Spinal cord (tissue), 9 donors: ENCODE measurements at regions not wholly inside any gene's neighbourhood (a gene's known extent, or its start where the extent isn't known, plus 50 kb on each side); places are given as distances from the start of the nearest gene placed in this dataset.

ENCODE experiments used
- DNase-seq, 6 donors: peaks; one replicate each; pipeline versions ENCODE4 v3.0.0 to v3.0.0-alpha.2; 2013 to 2015; ENCODE audit warnings: low spot score in 6 of 6, low read depth in 4 of 6
- H3K27ac ChIP-seq: one replicate; pipeline ENCODE4 v1.5.1; 2013; ENCODE audit warnings: low read depth, low read length, control low read depth
- H3K27me3 ChIP-seq: one replicate; pipeline ENCODE4 v1.6.1; 2013; ENCODE audit warnings: low read length; ENCODE audit not compliant: control insufficient read depth, insufficient read depth
- H3K36me3 ChIP-seq: one replicate; pipeline ENCODE4 v1.6.1; 2013; ENCODE audit warnings: low read length; ENCODE audit not compliant: control insufficient read depth, insufficient read depth
- H3K4me1 ChIP-seq: one replicate; pipeline ENCODE4 v1.6.1; 2013; ENCODE audit warnings: low read length; ENCODE audit not compliant: control insufficient read depth, insufficient read depth
- H3K4me3 ChIP-seq: one replicate; pipeline ENCODE4 v1.5.1; 2013; ENCODE audit warnings: low read depth, low read length, control low read depth
- H3K9me3 ChIP-seq: one replicate; pipeline ENCODE4 v1.6.1; 2013; ENCODE audit warnings: low read length; ENCODE audit not compliant: control insufficient read depth, insufficient read depth
- WGBS: methylation state at CpG from one replicate; pipeline ENCODE4 v1.1.5; 2013; ENCODE audit warnings: missing lambda C conversion rate; ENCODE audit not compliant: insufficient coverage; 5-methylcytosine and 5-hydroxymethylcytosine counted together
- donor health status: healthy.

DNA sequence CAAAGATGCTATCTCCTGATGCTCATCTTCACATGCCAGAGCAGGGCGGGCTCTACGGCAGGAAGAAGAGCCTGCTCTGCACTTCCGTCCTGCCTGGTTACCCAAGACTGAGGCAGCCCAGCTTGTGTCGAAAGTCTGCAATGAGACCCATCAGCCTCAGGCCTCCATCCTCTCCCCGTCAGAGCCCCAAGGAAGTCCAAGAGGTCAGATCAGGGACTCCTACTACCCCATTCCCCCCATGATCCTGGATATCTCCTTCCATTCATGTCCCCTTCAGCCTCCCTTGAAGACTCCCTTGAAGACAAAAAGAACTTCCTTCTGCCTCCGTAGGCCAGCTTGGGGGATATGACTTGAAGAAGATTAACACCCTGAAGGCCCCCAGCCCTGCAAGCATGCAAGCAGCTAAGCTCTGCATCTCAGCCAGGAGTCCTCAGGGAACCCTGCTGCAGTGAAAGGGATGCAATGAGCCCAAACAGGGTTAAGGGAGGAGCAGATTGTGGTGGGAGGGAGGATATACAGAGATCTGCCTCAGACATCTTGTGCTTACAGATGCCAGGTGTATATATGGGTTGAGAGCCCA, 85.6 kb downstream of the TRIM29 start:
- H3K9me3 ChIP-seq: peaks cover 4% of the 10 kb centered on the region
- peaks cover 9% of the 10 kb centered on the region for H3K4me1 ChIP-seq
- H3K27ac ChIP-seq: no peak overlapping the region
- peaks cover under 1% of the 10 kb centered on the region for H3K27me3 ChIP-seq
- H3K36me3 ChIP-seq: no peaks in the 10 kb centered on the region
- no peak for DNase-seq
- no peak overlapping the region for H3K4me3 ChIP-seq
- WGBS: 88% methylated on average over 6 of the region's 6 CpGs

DNA sequence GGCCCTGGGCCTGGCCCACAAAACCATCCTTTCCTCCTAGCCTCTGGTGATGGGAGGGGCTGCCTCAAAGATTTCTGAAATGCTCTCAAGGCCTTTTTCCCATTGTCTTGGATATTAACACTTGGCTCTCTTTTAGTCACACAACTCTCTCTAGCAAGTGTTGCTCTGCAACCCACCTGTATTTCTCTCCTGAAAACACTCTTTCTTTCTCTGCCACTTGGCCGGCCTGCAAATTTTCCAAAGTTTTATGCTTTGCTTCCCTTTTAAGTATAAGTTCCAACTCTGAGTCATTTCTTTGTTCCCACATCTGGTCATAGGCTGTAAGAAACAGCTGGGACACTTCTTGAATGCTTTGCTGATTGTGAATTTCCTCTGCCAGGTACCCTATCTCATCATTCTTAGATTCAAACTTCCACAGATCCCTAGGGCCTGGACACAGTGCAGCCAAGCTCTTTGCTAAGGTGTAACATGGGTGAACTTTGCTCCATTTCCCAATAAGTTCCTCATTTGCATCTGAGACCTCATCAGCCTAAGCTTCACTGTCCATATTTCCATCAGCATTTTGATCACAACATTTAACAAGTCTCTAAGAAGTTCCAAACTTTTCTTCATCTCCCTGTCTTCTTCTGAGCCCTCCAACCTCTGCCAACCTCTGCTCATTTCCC, 93.8 kb downstream of the TRIM29 start:
- H3K27me3 ChIP-seq: no peaks in the 10 kb centered on the region

DNA sequence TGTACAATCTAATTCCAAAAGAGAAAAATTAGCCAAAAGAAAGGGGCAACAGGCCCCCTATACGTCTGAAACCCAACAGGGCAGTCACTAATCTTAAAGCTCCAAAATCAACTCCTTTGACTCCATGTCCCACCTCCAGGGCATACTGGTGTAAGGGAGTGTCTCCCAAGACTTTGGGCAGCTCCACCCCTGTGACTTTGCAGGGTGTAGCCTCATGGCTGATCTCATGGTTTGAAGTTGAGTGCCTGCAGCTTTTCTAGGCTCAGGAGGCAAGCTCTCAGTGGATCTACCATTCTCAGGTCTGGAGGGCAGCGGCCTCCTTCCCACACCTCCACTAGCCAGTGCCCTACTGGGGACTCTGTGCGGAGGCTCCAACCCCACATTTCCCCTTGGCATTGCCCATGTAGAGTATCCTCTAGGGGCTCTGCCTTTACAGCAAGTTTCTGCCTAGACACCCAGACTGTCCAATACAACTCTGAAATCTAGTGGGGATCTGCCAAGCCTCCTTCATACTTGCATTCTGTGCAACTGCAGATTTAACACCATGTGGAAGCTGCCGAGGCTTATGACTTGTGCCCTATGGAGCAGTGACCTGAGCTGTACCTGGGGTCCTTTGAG, 94.5 kb downstream of the TRIM29 start:
- DNase-seq: no peak

More for the DNA sequence above, 93.8 kb downstream of the TRIM29 start:
- no peaks in the 10 kb centered on the region for H3K36me3 ChIP-seq
- no peak overlapping the region for H3K27ac ChIP-seq
- no peaks in the 10 kb centered on the region for H3K4me1 ChIP-seq
- peaks cover 5% of the 10 kb centered on the region for H3K9me3 ChIP-seq
- 100% methylated on average over 1 of the region's 1 CpG for WGBS
- no peak for DNase-seq
- no peak overlapping the region for H3K4me3 ChIP-seq

DNA sequence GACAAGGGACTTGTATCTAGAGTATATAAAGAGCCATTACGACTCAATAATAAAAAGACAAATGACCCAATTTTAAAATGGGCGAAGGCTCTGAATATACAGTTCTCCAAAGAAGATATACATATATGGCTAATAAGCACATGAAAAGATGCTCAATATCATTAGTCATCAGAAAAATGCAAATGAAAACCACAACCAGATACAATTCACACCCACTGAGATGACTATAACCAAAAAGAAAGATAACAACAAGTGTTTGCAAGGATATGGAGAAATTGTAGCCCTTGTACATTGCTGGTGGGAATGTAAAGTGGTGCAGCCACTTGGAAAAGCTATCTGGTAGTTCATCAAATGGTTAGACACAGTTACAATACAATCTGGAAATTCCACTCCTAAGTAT, 96.3 kb downstream of the TRIM29 start:
- Histone ChIP-seq H3K9me3 (no peaks in the 10 kb centered on the region), H3K36me3 (no peaks in the 10 kb centered on the region), H3K4me3 (no peak overlapping the region), H3K27me3 (no peaks in the 10 kb centered on the region), H3K4me1 (no peaks in the 10 kb centered on the region), H3K27ac (no peak overlapping the region)
- WGBS: no CpG with 5 or more reads among the region's 2 CpGs
- DNase-seq: no peak

More for the DNA sequence above, 94.5 kb downstream of the TRIM29 start:
- Histone ChIP-seq H3K36me3 (no peaks in the 10 kb centered on the region), H3K9me3 (peaks cover 5% of the 10 kb centered on the region), H3K4me3 (no peak overlapping the region), H3K27me3 (no peaks in the 10 kb centered on the region), H3K27ac (no peak overlapping the region), H3K4me1 (no peaks in the 10 kb centered on the region)
- WGBS: 100% methylated on average over 2 of the region's 4 CpGs

DNA sequence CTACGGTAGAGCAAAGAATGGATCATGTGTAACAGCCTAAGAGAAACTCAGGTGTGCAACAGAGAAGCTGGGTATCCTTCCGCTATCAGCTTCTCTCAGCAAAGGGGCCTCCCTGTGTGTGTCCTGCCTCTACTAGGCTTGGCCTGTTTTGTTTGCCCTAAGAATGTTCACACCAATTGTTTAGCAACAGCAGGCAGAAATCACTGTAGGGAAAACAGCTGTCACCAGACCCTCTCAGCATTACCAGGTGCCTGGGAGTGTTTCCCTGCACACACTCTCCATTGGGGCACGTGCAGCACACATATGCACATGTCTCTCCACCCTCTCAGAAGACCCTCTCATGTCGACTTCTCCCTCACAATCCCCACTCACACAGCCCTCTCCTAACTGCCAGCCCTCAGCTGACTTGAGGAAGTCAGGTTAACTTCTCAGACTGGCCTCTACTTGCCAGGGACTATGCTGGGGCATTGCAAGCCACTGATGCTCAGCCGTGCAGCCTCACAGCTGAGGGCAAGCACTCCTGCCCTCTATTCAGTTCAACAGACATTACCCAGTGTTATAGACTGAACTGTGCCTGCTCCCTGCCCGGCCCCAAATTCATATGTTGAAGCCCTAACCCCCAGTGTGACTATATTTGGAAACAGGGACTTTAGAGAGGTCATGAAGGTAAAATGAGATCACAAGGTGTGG, 97.6 kb downstream of the TRIM29 start:
- Histone ChIP-seq H3K4me3 (no peak overlapping the region), H3K36me3 (no peaks in the 10 kb centered on the region), H3K27me3 (no peaks in the 10 kb centered on the region), H3K27ac (no peak overlapping the region), H3K4me1 (peaks cover 5% of the 10 kb centered on the region), H3K9me3 (peaks cover 4% of the 10 kb centered on the region)
- DNase-seq: no peak
- 64% methylated on average over 5 of the region's 6 CpGs for WGBS

DNA sequence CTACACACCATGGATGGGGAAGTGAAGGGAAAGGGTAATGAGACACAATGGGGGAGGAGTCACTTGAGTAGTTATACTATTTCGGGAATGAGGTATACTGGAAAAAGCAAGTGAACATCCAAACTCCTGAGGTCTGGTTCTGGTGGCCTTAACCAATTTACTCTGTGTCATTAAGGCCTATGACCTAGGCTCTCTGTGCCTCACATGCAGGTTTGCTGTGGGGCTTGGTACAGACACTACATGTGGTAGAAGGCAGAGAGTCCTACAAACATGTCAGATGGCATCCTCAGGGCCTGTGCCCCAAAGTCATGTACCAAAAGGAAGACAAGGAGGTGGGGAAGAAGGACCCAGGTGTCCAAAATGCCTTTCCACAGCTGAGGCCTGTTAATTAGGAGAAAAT, 98.9 kb downstream of the TRIM29 start:
- DNase-seq: no peak
- Histone ChIP-seq H3K9me3 (peaks cover 4% of the 10 kb centered on the region), H3K4me1 (peaks cover 16% of the 10 kb centered on the region), H3K36me3 (no peaks in the 10 kb centered on the region), H3K27me3 (no peaks in the 10 kb centered on the region), H3K4me3 (no peak overlapping the region), H3K27ac (no peak overlapping the region)
- no CpG with 5 or more reads among the region's 1 CpG for WGBS

DNA sequence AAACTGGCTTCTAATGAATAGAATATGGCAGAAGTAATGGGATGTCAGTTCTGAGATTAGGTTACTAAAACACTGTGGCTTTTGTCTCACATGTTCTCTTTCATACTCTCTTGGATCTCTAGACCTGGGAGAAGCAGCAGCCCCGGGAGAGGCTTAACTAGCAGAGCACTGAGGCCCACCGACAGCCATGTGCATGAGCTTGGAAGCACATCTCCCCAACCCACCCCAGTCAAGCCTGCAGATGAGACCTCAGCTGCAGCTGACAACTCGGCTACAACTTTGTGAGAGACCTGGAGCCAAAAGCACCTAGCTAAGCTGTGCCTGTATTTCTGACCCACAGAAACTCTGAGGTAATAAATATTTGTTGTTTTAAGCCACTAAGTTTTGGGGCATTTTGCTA, 100.8 kb downstream of the TRIM29 start:
- no peak overlapping the region for H3K27ac ChIP-seq
- WGBS: 87% methylated on average over 2 of the region's 3 CpGs
- no peak for DNase-seq

DNA sequence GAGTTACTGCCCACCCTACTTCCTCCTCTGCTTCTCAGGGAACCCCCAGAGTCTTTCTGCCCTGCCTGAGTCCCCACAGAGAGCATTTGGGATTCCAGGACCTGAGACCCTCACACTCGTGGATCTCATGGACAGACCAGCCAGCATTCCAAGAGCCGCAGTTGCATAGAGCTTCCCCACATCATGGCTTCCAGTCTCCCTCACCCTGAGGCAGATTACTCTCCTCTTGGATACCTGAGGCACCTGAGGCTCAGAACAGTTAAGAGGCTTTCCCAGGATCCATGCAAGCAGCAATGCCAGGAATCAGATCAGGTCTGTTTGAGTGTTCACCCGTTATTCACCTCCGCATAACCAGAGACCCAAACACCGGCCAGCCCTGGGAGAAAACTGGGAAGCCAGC, 102.2 kb downstream of the TRIM29 start:
- WGBS: 97% methylated on average over 2 of the region's 5 CpGs

More for the DNA sequence above, 100.8 kb downstream of the TRIM29 start:
- H3K27me3 ChIP-seq: no peaks in the 10 kb centered on the region
- peaks cover 16% of the 10 kb centered on the region for H3K4me1 ChIP-seq
- no peaks in the 10 kb centered on the region for H3K36me3 ChIP-seq
- H3K9me3 ChIP-seq: peaks cover 4% of the 10 kb centered on the region
- H3K4me3 ChIP-seq: no peak overlapping the region

DNA sequence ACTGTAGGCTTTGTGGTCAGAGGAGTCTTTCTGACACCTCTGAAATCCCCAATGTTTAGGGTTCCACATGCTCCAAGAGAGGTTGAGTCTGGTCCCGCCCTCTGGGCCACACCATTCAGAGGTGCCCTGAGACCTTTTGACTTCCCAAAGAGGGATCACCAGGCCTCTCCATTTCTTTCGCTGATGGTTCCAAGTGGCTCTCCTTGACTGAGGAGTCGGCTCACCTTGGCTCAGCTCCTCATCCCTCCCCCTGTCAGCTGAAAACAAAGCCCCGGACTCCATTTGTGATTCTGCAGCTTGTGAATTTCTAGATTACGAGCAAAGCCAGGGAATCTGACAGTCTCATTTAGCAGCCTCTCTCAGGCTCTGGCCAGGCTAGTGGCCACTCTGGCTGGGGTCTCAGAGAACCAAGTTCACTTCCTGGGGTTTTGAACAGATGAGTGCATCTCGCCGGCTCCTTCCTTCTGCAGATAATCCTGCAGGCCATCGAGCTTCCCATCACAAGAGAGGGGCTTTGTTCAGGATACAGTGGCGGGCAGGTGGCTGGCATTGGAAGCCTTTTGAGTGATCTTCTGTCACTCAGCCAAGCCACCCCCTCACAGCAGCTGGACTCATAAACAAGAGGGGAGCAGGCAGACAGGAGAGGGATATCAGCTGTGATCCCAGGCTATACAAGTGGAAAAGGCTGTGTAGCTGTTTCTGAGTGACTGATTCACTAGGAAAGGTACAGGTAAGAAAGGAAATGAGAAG, 102.9 kb downstream of the TRIM29 start:
- H3K36me3 ChIP-seq: no peaks in the 10 kb centered on the region
- H3K27ac ChIP-seq: peak overlapping the region; percentile 6
- peaks cover 28% of the 10 kb centered on the region for H3K4me1 ChIP-seq
- no peak overlapping the region for H3K4me3 ChIP-seq
- H3K9me3 ChIP-seq: peaks cover 4% of the 10 kb centered on the region
- no peaks in the 10 kb centered on the region for H3K27me3 ChIP-seq
- 54% methylated on average over 9 of the region's 9 CpGs for WGBS
- DNase-seq: peak in 2 of 6 donors; percentile 67 to 73

More for the DNA sequence above, 102.2 kb downstream of the TRIM29 start:
- Histone ChIP-seq H3K9me3 (peaks cover 4% of the 10 kb centered on the region), H3K4me3 (no peak overlapping the region), H3K36me3 (no peaks in the 10 kb centered on the region), H3K27me3 (no peaks in the 10 kb centered on the region), H3K27ac (peak overlapping the region; percentile 6), H3K4me1 (peaks cover 28% of the 10 kb centered on the region)
- DNase-seq: no peak
